ENCODE measurements at regions not wholly inside any gene's neighbourhood (a gene's known extent, or its start where the extent isn't known, plus 50 kb on each side); places are given as distances from the start of the nearest gene placed in this dataset.

GRCh38 chr1:221468546-221468945, 273.3 kb downstream of the DUSP10 start:
- Histone ChIP-seq H3K27me3 (ENCODE audit: control insufficient read depth in 2 of 2, insufficient read depth in 2 of 2, low read length in 2 of 2) (peaks cover 0 to 8% of the 10 kb centered on the region in 2 experiments), H3K4me1 (ENCODE audit: control insufficient read depth, extremely low read depth, insufficient read depth, low read length) (no peaks in the 10 kb centered on the region), H3K4me3 (replicated peaks in 1 of 3; ENCODE audit: insufficient read depth in 1 of 3, low read depth in 1 of 3, low read length in 3 of 3) (no peak overlapping the region), H2AFZ (ENCODE audit: low read depth, low read length) (no peak overlapping the region), H3K4me2 (ENCODE audit: insufficient read depth, low read length) (no peak overlapping the region), H4K20me1 (replicated peaks; ENCODE audit: control insufficient read depth, extremely low read depth, insufficient read depth, low read length) (no peaks in the 10 kb centered on the region), H3K79me2 (ENCODE audit: control insufficient read depth, insufficient read depth, low read length) (no peaks in the 10 kb centered on the region), H3K36me3 (ENCODE audit: control insufficient read depth in 2 of 2, extremely low read depth in 1 of 2, insufficient read depth in 2 of 2, low read length in 2 of 2) (no peaks in the 10 kb centered on the region), H3K9me3 (replicated peaks; ENCODE audit: control insufficient read depth, insufficient read depth, low read length) (no peaks in the 10 kb centered on the region), H3K9me1 (replicated peaks; ENCODE audit: control insufficient read depth, extremely low read depth, insufficient read depth, low read length) (no peaks in the 10 kb centered on the region), H3K9ac (replicated peaks; ENCODE audit: extremely low read depth, insufficient read depth, low read length) (no peak overlapping the region), H3K27ac (ENCODE audit: insufficient read depth, low read depth, low read length) (no peak overlapping the region)
- no peak for FAIRE-seq
- dilution Hi-C loops (cut with MboI; ENCODE audit: extremely low pct_ligation_motif_present, low sequenced_read_pairs) = no loop called here
- DNase-seq (ENCODE audit: low read depth, low spot score) = no peak
- ChIA-PET POLR2A (no interaction called here), CTCF (no interaction called here)
- TF ChIP-seq JUN (IDR thresholded peaks at IDR 0.05; ENCODE audit: borderline replicate concordance, insufficient read depth, insufficient read length, low read depth) = no peak
- no peak for TF ChIP-seq FOS (IDR thresholded peaks at IDR 0.05; ENCODE audit: borderline replicate concordance, insufficient read depth, low read length)
- TF ChIP-seq POLR2A (IDR thresholded peaks at IDR 0.05; ENCODE audit: low read depth, low read length) = no peak
- no peak for TF ChIP-seq POLR2AphosphoS5 (IDR thresholded peaks at IDR 0.05; ENCODE audit: insufficient read depth, low read depth, low read length)
- TF ChIP-seq MYC (IDR thresholded peaks at IDR 0.05; ENCODE audit: low read depth, low read length) = no peak
- no peak for TF ChIP-seq GATA2 (IDR thresholded peaks at IDR 0.05; ENCODE audit: insufficient read depth, insufficient read length, low read depth, low read length)
- TF ChIP-seq EZH2 (IDR thresholded peaks at IDR 0.05; ENCODE audit: borderline replicate concordance, low read depth, low read length, severe bottlenecking) = no peak
- no peak for TF ChIP-seq MAX (IDR thresholded peaks at IDR 0.05; ENCODE audit: insufficient read depth, insufficient read length)
- no TSS peak for BruUV-seq (replicated peaks)
- intact Hi-C loops (cut with micrococcal nuclease) = no loop called here

- TF ChIP-seq GATA2 (IDR thresholded peaks at IDR 0.05; ENCODE audit: insufficient read depth, insufficient read length, low read depth, low read length) (no peak), CTCF (IDR thresholded peaks at IDR 0.05; ENCODE audit: extremely low read depth in 1 of 2, insufficient read depth in 1 of 2, low read depth in 1 of 2, low read length in 2 of 2) (no peak), EZH2 (IDR thresholded peaks at IDR 0.05; ENCODE audit: borderline replicate concordance, low read depth, low read length, severe bottlenecking) (no peak), JUN (IDR thresholded peaks at IDR 0.05; ENCODE audit: borderline replicate concordance, insufficient read depth, insufficient read length, low read depth) (no peak), MAX (IDR thresholded peaks at IDR 0.05; ENCODE audit: insufficient read depth, insufficient read length) (no peak), MYC (IDR thresholded peaks at IDR 0.05; ENCODE audit: low read depth, low read length) (no peak), FOS (IDR thresholded peaks at IDR 0.05; ENCODE audit: borderline replicate concordance, insufficient read depth, low read length) (no peak), POLR2A (IDR thresholded peaks at IDR 0.05; ENCODE audit: low read depth, low read length) (no peak), POLR2AphosphoS5 (IDR thresholded peaks at IDR 0.05; ENCODE audit: insufficient read depth, low read depth, low read length) (no peak)
- intact Hi-C loops (cut with micrococcal nuclease) (no loop called here), dilution Hi-C loops (cut with MboI; ENCODE audit: extremely low pct_ligation_motif_present, low sequenced_read_pairs) (no loop called here)
Measured at GRCh38 chr1:221469476-221469875, 272.4 kb downstream of the DUSP10 start.

More at GRCh38 chr1:221469476-221469875, 272.4 kb downstream of the DUSP10 start:
- no TSS peak for BruUV-seq (replicated peaks)
- DNase-seq (ENCODE audit: low read depth, low spot score) = no peak
- no peak for FAIRE-seq
- POLR2A ChIA-PET = no interaction called here
- Histone ChIP-seq H3K27ac (ENCODE audit: insufficient read depth, low read depth, low read length) (no peak overlapping the region), H3K27me3 (ENCODE audit: control insufficient read depth in 2 of 2, insufficient read depth in 2 of 2, low read length in 2 of 2) (peaks cover 0 to 7% of the 10 kb centered on the region in 2 experiments), H4K20me1 (replicated peaks; ENCODE audit: control insufficient read depth, extremely low read depth, insufficient read depth, low read length) (no peaks in the 10 kb centered on the region), H3K4me3 (replicated peaks in 1 of 3; ENCODE audit: insufficient read depth in 1 of 3, low read depth in 1 of 3, low read length in 3 of 3) (no peak overlapping the region), H2AFZ (ENCODE audit: low read depth, low read length) (no peak overlapping the region), H3K9me1 (replicated peaks; ENCODE audit: control insufficient read depth, extremely low read depth, insufficient read depth, low read length) (no peaks in the 10 kb centered on the region), H3K4me2 (ENCODE audit: insufficient read depth, low read length) (no peak overlapping the region), H3K9me3 (replicated peaks; ENCODE audit: control insufficient read depth, insufficient read depth, low read length) (no peaks in the 10 kb centered on the region), H3K79me2 (ENCODE audit: control insufficient read depth, insufficient read depth, low read length) (no peaks in the 10 kb centered on the region), H3K4me1 (ENCODE audit: control insufficient read depth, extremely low read depth, insufficient read depth, low read length) (no peaks in the 10 kb centered on the region), H3K9ac (replicated peaks; ENCODE audit: extremely low read depth, insufficient read depth, low read length) (no peak overlapping the region), H3K36me3 (ENCODE audit: control insufficient read depth in 2 of 2, extremely low read depth in 1 of 2, insufficient read depth in 2 of 2, low read length in 2 of 2) (no peaks in the 10 kb centered on the region)
- CTCF ChIA-PET = no interaction called here
